NB4 (cell line): ENCODE measurements at regions not wholly inside any gene's neighbourhood (a gene's known extent, or its start where the extent isn't known, plus 50 kb on each side); places are given as distances from the start of the nearest gene placed in this dataset.

Source experiments
- MAX ChIP-seq: IDR thresholded peaks from 2 replicates; pipeline ENCODE4 v1.6.1; 2011; ENCODE audit warnings: low read depth, low read length
- MYC ChIP-seq: IDR thresholded peaks from 2 replicates; pipeline ENCODE4 v1.6.1; 2011; ENCODE audit warnings: low read depth, low read length
- POLR2A ChIP-seq: IDR thresholded peaks from 2 replicates; pipeline ENCODE4 v1.6.1; 2011; ENCODE audit warnings: mild to moderate bottlenecking; ENCODE audit not compliant: insufficient read length; ENCODE audit errors: extremely low read depth
- TF ChIP-seq, protein P1 (sequence below): IDR thresholded peaks from one replicate; pipeline ENCODE4 v1.5.1; 2012; ENCODE audit warnings: low read depth, low read length

GRCh38 chr9:13378154-13378553 lies 98.7 kb upstream of the MPDZ start:
- TF ChIP-seq, protein P1, sequence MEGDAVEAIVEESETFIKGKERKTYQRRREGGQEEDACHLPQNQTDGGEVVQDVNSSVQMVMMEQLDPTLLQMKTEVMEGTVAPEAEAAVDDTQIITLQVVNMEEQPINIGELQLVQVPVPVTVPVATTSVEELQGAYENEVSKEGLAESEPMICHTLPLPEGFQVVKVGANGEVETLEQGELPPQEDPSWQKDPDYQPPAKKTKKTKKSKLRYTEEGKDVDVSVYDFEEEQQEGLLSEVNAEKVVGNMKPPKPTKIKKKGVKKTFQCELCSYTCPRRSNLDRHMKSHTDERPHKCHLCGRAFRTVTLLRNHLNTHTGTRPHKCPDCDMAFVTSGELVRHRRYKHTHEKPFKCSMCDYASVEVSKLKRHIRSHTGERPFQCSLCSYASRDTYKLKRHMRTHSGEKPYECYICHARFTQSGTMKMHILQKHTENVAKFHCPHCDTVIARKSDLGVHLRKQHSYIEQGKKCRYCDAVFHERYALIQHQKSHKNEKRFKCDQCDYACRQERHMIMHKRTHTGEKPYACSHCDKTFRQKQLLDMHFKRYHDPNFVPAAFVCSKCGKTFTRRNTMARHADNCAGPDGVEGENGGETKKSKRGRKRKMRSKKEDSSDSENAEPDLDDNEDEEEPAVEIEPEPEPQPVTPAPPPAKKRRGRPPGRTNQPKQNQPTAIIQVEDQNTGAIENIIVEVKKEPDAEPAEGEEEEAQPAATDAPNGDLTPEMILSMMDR = no peak
- no peak for TF ChIP-seq MAX
- no peak for TF ChIP-seq POLR2A
- no peak for TF ChIP-seq MYC
